ENCODE measurements at regions not wholly inside any gene's neighbourhood (a gene's known extent, or its start where the extent isn't known, plus 50 kb on each side); places are given as distances from the start of the nearest gene placed in this dataset.

DNA sequence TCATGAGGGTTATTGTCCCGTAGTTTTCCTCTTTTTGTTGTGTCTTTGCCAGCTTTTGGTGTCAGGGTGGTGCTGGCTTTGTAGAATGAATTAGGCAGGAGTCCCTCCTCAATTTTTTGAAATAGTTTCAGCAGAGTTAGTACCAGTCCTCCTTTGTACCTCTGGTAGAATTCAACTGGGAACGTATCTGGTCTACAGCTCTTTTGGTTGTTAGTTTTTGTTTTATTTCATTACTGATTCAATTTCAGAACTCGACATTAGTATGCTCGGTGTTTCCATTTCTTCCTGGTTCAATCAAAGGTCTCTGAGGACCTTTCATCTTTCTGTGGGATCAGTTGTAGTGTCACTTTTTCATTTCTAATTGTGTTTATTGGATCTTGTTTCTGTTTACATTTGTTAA is 1237.0 kb upstream of the PCDH9 start:
- Histone ChIP-seq H3K27me3 (ENCODE audit: control insufficient read depth, insufficient read depth, low read length) (no peaks in the 10 kb centered on the region), H3K4me3 (ENCODE audit: low read depth, low read length) (no peak overlapping the region), H3K36me3 (ENCODE audit: control insufficient read depth, insufficient read depth, low read length) (no peaks in the 10 kb centered on the region)
- POLR2A ChIA-PET = no interaction called here
- DNase-seq (ENCODE audit: low read depth) = no peak
- CTCF ChIA-PET = no interaction called here
- TF ChIP-seq, protein P1, sequence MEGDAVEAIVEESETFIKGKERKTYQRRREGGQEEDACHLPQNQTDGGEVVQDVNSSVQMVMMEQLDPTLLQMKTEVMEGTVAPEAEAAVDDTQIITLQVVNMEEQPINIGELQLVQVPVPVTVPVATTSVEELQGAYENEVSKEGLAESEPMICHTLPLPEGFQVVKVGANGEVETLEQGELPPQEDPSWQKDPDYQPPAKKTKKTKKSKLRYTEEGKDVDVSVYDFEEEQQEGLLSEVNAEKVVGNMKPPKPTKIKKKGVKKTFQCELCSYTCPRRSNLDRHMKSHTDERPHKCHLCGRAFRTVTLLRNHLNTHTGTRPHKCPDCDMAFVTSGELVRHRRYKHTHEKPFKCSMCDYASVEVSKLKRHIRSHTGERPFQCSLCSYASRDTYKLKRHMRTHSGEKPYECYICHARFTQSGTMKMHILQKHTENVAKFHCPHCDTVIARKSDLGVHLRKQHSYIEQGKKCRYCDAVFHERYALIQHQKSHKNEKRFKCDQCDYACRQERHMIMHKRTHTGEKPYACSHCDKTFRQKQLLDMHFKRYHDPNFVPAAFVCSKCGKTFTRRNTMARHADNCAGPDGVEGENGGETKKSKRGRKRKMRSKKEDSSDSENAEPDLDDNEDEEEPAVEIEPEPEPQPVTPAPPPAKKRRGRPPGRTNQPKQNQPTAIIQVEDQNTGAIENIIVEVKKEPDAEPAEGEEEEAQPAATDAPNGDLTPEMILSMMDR (IDR thresholded peaks at IDR 0.05; ENCODE audit: insufficient read depth, low read depth, low read length) = no peak

DNA sequence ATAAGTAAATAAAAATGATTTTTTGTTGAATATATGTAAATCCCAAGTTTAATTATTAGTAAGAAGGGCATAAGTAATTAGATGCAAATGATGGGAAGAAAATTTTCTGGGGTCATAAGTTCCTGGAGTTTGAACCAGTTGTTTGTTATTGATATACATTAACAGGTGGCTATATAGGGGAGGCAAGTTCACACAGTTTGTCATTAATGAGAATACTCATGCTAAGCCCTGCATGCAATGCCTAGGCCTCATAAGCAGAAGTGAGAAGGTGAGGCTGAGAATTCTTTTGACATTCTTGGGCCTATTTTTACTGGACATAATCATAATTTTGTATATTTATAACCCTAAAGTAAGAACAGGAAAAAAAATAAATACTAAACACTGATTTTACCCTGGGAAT is 1210.7 kb upstream of the PCDH9 start:
- ChIA-PET CTCF (no interaction called here), POLR2A (no interaction called here)
- TF ChIP-seq, protein P1 (IDR thresholded peaks at IDR 0.05; ENCODE audit: insufficient read depth, low read depth, low read length) = no peak
- Histone ChIP-seq H3K36me3 (ENCODE audit: control insufficient read depth, insufficient read depth, low read length) (no peaks in the 10 kb centered on the region), H3K4me3 (ENCODE audit: low read depth, low read length) (no peak overlapping the region), H3K27me3 (ENCODE audit: control insufficient read depth, insufficient read depth, low read length) (no peaks in the 10 kb centered on the region)
- no peak for DNase-seq (ENCODE audit: low read depth)

DNA sequence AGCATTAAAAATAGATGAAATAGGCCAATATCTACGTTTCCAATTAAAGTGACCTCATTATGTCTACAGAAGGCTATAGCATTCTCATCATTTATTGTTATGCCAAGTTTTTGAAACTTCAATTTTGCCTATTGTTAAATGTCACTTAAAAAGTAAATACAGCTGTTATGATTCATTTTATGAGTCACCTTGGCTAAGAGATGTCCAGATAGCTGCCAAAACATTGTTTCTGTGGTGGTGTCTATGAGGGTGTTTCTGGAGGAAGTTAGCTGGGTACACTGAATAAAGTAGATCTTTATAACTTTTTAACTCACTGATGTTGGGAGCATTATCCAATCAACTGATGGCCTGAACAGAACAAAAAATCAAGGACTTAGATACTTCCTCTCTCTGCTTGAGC is 1209.7 kb upstream of the PCDH9 start:
- ChIA-PET CTCF (no interaction called here), POLR2A (no interaction called here)
- H3K4me3 ChIP-seq (ENCODE audit: low read depth, low read length) = no peak overlapping the region
- DNase-seq (ENCODE audit: low read depth) = no peak
- no peaks in the 10 kb centered on the region for H3K27me3 ChIP-seq (ENCODE audit: control insufficient read depth, insufficient read depth, low read length)
- H3K36me3 ChIP-seq (ENCODE audit: control insufficient read depth, insufficient read depth, low read length) = no peaks in the 10 kb centered on the region
- TF ChIP-seq, protein P1 (IDR thresholded peaks at IDR 0.05; ENCODE audit: insufficient read depth, low read depth, low read length) = no peak

DNA sequence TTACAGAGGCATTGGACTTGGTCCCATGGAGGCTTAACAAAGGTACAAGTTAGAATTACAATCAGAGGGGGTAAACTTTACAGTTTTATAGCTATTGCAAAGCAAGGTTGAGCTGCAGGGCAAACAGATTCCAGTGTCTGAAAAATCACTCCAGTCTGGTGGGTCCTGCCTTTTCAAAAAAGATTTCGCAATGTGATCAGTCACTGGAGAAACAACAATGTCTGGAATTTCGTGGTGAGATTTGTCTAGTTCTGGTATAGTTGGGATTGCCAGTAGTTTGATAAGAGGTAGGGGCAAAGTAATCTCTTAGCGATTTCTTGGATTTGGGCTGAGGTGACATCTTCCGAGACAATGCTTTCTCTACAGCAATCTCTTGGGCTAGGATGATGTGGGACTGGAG is 1198.2 kb upstream of the PCDH9 start:
- POLR2A ChIA-PET = no interaction called here
- Histone ChIP-seq H3K27me3 (ENCODE audit: control insufficient read depth, insufficient read depth, low read length) (no peaks in the 10 kb centered on the region), H3K4me3 (ENCODE audit: low read depth, low read length) (no peak overlapping the region), H3K36me3 (ENCODE audit: control insufficient read depth, insufficient read depth, low read length) (no peaks in the 10 kb centered on the region)
- CTCF ChIA-PET = no interaction called here
- TF ChIP-seq, protein P1 (IDR thresholded peaks at IDR 0.05; ENCODE audit: insufficient read depth, low read depth, low read length) = no peak
- no peak for DNase-seq (ENCODE audit: low read depth)

DNA sequence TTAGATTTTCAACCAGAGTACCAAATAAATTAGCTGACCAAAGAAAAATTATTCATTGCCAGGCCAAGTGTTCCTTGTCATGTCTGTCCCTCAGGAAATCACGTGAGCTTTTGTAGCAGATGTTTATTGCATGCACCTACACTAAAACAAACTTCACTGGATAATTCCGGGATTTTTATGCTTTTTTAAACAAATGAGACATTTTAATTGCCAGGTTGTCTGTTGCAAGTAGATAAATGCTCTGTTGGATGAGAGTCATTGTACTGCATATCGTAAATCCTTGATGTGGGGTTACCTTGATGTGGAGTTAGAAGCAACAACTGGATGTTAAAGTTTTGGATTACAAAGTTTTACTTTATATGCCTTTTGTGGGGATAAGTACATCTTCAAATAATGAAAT is 1187.7 kb upstream of the PCDH9 start:
- CTCF ChIA-PET = no interaction called here
- H3K4me3 ChIP-seq (ENCODE audit: low read depth, low read length) = no peak overlapping the region
- H3K36me3 ChIP-seq (ENCODE audit: control insufficient read depth, insufficient read depth, low read length) = no peaks in the 10 kb centered on the region
- DNase-seq (ENCODE audit: low read depth) = no peak
- H3K27me3 ChIP-seq (ENCODE audit: control insufficient read depth, insufficient read depth, low read length) = no peaks in the 10 kb centered on the region
- POLR2A ChIA-PET = no interaction called here
- TF ChIP-seq, protein P1 (IDR thresholded peaks at IDR 0.05; ENCODE audit: insufficient read depth, low read depth, low read length) = no peak

Measured in BJ (cell line).